ENCODE measurements at regions not wholly inside any gene's neighbourhood (a gene's known extent, or its start where the extent isn't known, plus 50 kb on each side); places are given as distances from the start of the nearest gene placed in this dataset.
"Not testable (repeated sequence)": the region's sequence is repeated elsewhere in the genome, so short reads cannot be mapped to it uniquely, and the experiment has no call there.

GRCh38 chr3:110440066-110440653, 631.5 kb upstream of the NECTIN3 start:
- not testable (repeated sequence) for TF ChIP-seq EZH2 (IDR thresholded peaks at IDR 0.05; ENCODE audit: borderline replicate concordance); CTCF (IDR thresholded peaks at IDR 0.05; ENCODE audit: poor library complexity); EZH2phosphoT487 (IDR thresholded peaks at IDR 0.05; ENCODE audit: low read depth, severe bottlenecking, unreplicated experiment)
